ENCODE measurements at regions not wholly inside any gene's neighbourhood (a gene's known extent, or its start where the extent isn't known, plus 50 kb on each side); places are given as distances from the start of the nearest gene placed in this dataset.

- TF ChIP-seq POLR2AphosphoS5 (IDR thresholded peaks at IDR 0.05; ENCODE audit: low read depth, low read length) (no peak), POLR2A (IDR thresholded peaks at IDR 0.05; ENCODE audit: low read depth, low read length) (no peak)
Observed at GRCh38 chr14:106613256-106613655, 1086.9 kb downstream of the TMEM121 start.
